SU-DHL-6 (cell line): ENCODE measurements at regions not wholly inside any gene's neighbourhood (a gene's known extent, or its start where the extent isn't known, plus 50 kb on each side); places are given as distances from the start of the nearest gene placed in this dataset.

Source experiments
- H2AFZ ChIP-seq: fragments of 200-600 bp; sonication (generic); 2 replicates; pipeline ENCODE4 v1.6.1; 2014; ENCODE audit warnings: low read depth, mild to moderate bottlenecking, moderate library complexity, mixed read lengths, antibody characterized with exemption, low read length; ENCODE audit not compliant: severe bottlenecking
- H3F3A ChIP-seq: fragments of 200-600 bp; shearing (Covaris generic); 2 replicates; pipeline ENCODE4 v1.6.0; 2016; ENCODE audit warnings: antibody characterized with exemption, mild to moderate bottlenecking; ENCODE audit not compliant: insufficient read depth
- H3K27ac ChIP-seq: fragments of 200-600 bp; sonication (generic); 2 replicates; pipeline ENCODE4 v1.5.1; 2016; ENCODE audit warnings: low read depth, mild to moderate bottlenecking, low read length, moderate library complexity, mixed read lengths
- H3K27me3 ChIP-seq: fragments of 200-600 bp; sonication (generic), shearing (Covaris generic); 2 replicates; pipeline ENCODE4 v1.6.0; 2014; ENCODE audit warnings: mild to moderate bottlenecking, low read length
- H3K36me3 ChIP-seq: fragments of 200-600 bp; sonication (generic); 2 replicates; pipeline ENCODE4 v1.6.1; 2014; ENCODE audit warnings: mild to moderate bottlenecking, low read length, mixed read lengths
- H3K4me2 ChIP-seq: fragments of 300-600, 200-600 bp; shearing (Covaris generic), sonication (generic); 2 replicates; pipeline ENCODE4 v1.6.0; 2014; ENCODE audit warnings: low read length, low read depth, mild to moderate bottlenecking; ENCODE audit not compliant: poor library complexity, severe bottlenecking
- H3K4me3 ChIP-seq: fragments of 200-600 bp; sonication (generic); 2 replicates; pipeline ENCODE4 v1.5.1; 2014; ENCODE audit warnings: antibody characterized with exemption, low read length, mild to moderate bottlenecking, mixed read lengths; ENCODE audit not compliant: insufficient read depth, poor library complexity, severe bottlenecking
- H3K79me2 ChIP-seq: fragments of 200-600 bp; sonication (generic); 2 replicates; pipeline ENCODE4 v1.6.1; 2014; ENCODE audit warnings: mild to moderate bottlenecking, low read length, moderate library complexity; ENCODE audit not compliant: insufficient read depth
- H3K9ac ChIP-seq: fragments of 200-600 bp; sonication (generic); 2 replicates; pipeline ENCODE4 v1.7.0; 2014; ENCODE audit warnings: mild to moderate bottlenecking, low read length
- H3K9me2 ChIP-seq: fragments of 200-600 bp; sonication (generic); replicated peaks from 2 replicates; pipeline ENCODE4 v1.6.1; 2014; ENCODE audit warnings: low read length; ENCODE audit not compliant: insufficient read depth
- H3K9me3 ChIP-seq: fragments of 200-600 bp; sonication (generic); 2 replicates; pipeline ENCODE4 v1.6.1; 2014; ENCODE audit warnings: low read length, mixed read lengths; ENCODE audit not compliant: insufficient read depth
- H4K20me1 ChIP-seq: fragments of 200-600 bp; sonication (generic); 2 replicates; pipeline ENCODE4 v1.6.1; 2014; ENCODE audit warnings: low read depth, mild to moderate bottlenecking, antibody characterized with exemption, low read length, moderate library complexity, mixed read lengths
- EZH2phosphoT487 ChIP-seq: fragments of 200-600 bp; sonication (generic), shearing (Covaris generic); conservative IDR thresholded peaks from 2 replicates; pipeline ENCODE4 v1.6.1; 2018; ENCODE audit warnings: mild to moderate bottlenecking, antibody characterized with exemption, low read length, moderate library complexity, mixed read lengths
- TF ChIP-seq, protein P1 (sequence below): fragments of 200-600 bp; sonication (generic); IDR thresholded peaks from one replicate; pipeline ENCODE4 v1.5.1; 2017; ENCODE audit warnings: antibody characterized with exemption, mild to moderate bottlenecking, low read length, moderate library complexity; ENCODE audit not compliant: insufficient read depth, poor library complexity, severe bottlenecking

DNA sequence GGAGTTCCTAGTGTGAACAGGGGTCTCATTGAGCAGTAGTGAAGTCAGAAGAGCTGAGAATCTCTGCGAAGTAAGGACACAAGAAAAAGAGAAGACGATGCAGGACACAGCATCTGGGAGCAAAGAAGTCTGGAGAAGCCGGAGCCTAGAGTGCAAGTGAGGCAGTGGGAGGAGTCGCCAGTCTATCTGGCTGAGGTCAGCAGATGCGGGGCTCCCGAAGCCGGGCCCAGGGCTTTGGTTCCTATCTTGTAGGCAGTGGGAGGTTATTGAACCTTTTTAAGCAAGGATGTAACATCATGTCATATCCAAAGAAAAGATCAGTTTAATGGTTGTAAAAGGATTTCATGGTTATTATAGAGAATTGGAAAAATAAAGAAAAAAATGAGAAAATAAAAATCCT lies 90.8 kb upstream of the KCTD1 start:
- Histone ChIP-seq H3K4me3 (no peak overlapping the region), H2AFZ (no peak overlapping the region), H3K9me2 (no peaks in the 10 kb centered on the region), H3K36me3 (no peaks in the 10 kb centered on the region), H3K79me2 (no peaks in the 10 kb centered on the region), H3K9me3 (no peaks in the 10 kb centered on the region), H4K20me1 (no peaks in the 10 kb centered on the region), H3F3A (no peaks in the 10 kb centered on the region), H3K4me2 (no peak overlapping the region), H3K27ac (no peak overlapping the region), H3K27me3 (no peaks in the 10 kb centered on the region), H3K9ac (no peak overlapping the region)
- TF ChIP-seq EZH2phosphoT487 = no peak
- TF ChIP-seq, protein P1, sequence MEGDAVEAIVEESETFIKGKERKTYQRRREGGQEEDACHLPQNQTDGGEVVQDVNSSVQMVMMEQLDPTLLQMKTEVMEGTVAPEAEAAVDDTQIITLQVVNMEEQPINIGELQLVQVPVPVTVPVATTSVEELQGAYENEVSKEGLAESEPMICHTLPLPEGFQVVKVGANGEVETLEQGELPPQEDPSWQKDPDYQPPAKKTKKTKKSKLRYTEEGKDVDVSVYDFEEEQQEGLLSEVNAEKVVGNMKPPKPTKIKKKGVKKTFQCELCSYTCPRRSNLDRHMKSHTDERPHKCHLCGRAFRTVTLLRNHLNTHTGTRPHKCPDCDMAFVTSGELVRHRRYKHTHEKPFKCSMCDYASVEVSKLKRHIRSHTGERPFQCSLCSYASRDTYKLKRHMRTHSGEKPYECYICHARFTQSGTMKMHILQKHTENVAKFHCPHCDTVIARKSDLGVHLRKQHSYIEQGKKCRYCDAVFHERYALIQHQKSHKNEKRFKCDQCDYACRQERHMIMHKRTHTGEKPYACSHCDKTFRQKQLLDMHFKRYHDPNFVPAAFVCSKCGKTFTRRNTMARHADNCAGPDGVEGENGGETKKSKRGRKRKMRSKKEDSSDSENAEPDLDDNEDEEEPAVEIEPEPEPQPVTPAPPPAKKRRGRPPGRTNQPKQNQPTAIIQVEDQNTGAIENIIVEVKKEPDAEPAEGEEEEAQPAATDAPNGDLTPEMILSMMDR = no peak

DNA sequence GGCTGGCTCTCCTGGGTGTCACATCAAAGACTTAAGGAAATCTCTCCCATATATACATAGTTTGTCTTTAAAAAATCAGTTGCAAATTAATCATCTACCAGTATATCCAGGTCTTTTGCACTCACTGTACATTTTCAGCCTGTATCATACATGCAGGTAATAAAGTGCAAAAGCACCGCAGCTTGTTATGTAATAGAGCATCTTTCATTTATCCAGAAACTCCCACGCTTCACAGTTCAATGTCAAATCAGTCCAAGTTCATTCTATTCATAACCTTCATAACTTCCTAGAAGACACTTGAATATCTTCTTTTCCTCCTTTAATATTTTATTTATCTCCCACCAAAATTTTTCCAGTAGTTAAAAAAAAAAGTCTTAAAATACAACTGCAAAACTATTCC lies 89.6 kb upstream of the KCTD1 start:
- Histone ChIP-seq H3K9me3 (no peaks in the 10 kb centered on the region), H3K9me2 (no peaks in the 10 kb centered on the region), H3K4me3 (no peak overlapping the region), H3F3A (no peaks in the 10 kb centered on the region), H4K20me1 (no peaks in the 10 kb centered on the region), H2AFZ (no peak overlapping the region), H3K4me2 (no peak overlapping the region), H3K36me3 (no peaks in the 10 kb centered on the region), H3K27me3 (no peaks in the 10 kb centered on the region), H3K27ac (no peak overlapping the region), H3K79me2 (no peaks in the 10 kb centered on the region), H3K9ac (no peak overlapping the region)
- TF ChIP-seq, protein P1 = no peak
- TF ChIP-seq EZH2phosphoT487 = no peak

DNA sequence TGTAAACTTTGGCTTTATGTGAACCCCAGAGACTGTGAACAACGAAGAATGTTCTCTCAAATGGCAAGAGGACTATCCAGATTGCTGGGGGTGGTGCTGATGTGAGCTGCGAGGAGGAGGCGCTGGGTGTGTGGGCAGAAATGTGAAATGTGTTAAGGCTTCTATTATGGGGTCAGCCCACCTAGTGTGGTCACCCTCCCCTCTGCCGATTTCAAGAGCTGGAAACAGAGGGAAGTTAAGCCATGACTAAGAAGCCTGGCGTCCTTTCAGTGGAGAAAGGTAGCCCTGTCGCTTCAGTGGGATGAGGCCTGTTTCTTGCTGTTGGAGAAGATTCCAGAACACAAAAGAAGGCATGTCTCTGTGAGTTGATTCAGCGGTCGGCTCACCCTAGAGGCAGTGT lies 89.0 kb upstream of the KCTD1 start:
- Histone ChIP-seq H3K27me3 (no peaks in the 10 kb centered on the region), H3K9me2 (no peaks in the 10 kb centered on the region), H4K20me1 (no peaks in the 10 kb centered on the region), H3K9me3 (no peaks in the 10 kb centered on the region), H3K27ac (no peak overlapping the region), H2AFZ (no peak overlapping the region), H3K9ac (no peak overlapping the region), H3K36me3 (no peaks in the 10 kb centered on the region), H3K4me2 (no peak overlapping the region), H3K79me2 (no peaks in the 10 kb centered on the region), H3F3A (no peaks in the 10 kb centered on the region), H3K4me3 (no peak overlapping the region)
- no peak for TF ChIP-seq EZH2phosphoT487
- TF ChIP-seq, protein P1 = no peak

DNA sequence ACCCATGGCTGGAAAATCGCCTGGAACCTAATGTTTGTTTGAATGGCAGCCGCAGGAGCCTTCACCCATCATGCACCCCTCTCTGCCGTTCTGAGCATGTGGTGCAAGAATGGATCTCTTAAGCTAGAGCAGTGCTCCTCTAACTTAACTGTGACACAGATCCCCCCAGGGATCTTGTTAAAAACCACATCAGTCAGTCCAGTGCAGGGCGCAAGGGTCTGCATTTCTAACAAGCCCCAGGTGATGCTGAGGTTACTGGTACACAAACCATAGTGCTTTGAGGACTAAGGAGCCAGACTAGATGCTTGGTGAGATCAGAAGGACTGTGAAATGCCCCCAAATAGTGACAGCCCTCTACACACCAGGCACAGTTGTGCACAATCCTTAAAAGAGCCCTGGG lies 87.1 kb upstream of the KCTD1 start:
- TF ChIP-seq, protein P1 = no peak
- TF ChIP-seq EZH2phosphoT487 = no peak
- Histone ChIP-seq H3K27ac (no peak overlapping the region), H3K4me2 (no peak overlapping the region), H3K9me3 (no peaks in the 10 kb centered on the region), H3K79me2 (no peaks in the 10 kb centered on the region), H3K36me3 (no peaks in the 10 kb centered on the region), H3K9me2 (no peaks in the 10 kb centered on the region), H3K27me3 (no peaks in the 10 kb centered on the region), H4K20me1 (no peaks in the 10 kb centered on the region), H3K9ac (no peak overlapping the region), H2AFZ (no peak overlapping the region), H3F3A (no peaks in the 10 kb centered on the region), H3K4me3 (no peak overlapping the region)
